Keratinocyte (primary cell): ENCODE measurements at regions not wholly inside any gene's neighbourhood (a gene's known extent, or its start where the extent isn't known, plus 50 kb on each side); places are given as distances from the start of the nearest gene placed in this dataset.

Source experiments
- DNase-seq: peaks from one replicate; pipeline ENCODE4 v3.0.0-alpha.2; 2011; ENCODE audit warnings: low read depth, missing footprints, low spot score
- FAIRE-seq: peaks from 2 replicates; lab custom pipeline; 2011; peaks lifted over from hg19 to GRCh38; lab: Jason Lieb, UNC
- H2AFZ ChIP-seq: 2 replicates; pipeline ENCODE4 v1.6.0; 2012; ENCODE audit warnings: low read length, control low read depth, inconsistent platforms; ENCODE audit not compliant: control insufficient read depth
- H3K27ac ChIP-seq: 2 replicates; pipeline ENCODE4 v1.5.1; 2011; ENCODE audit warnings: low read length; ENCODE audit not compliant: control insufficient read depth, insufficient read depth
- H3K27me3 ChIP-seq: 3 replicates; pipeline ENCODE4 v1.6.0; 2011; ENCODE audit warnings: low read length; ENCODE audit not compliant: control insufficient read depth, insufficient read depth; ENCODE audit errors: extremely low read depth
- H3K36me3 ChIP-seq, 2 experiments: 2 replicates in 1 of 2; 3 replicates in 1 of 2; pipeline ENCODE4 v1.5.1; 2011; ENCODE audit warnings: low read length in 2 of 2, mild to moderate bottlenecking in 1 of 2; ENCODE audit not compliant: control insufficient read depth in 2 of 2, insufficient read depth in 2 of 2; ENCODE audit errors: extremely low read depth in 1 of 2
- H3K4me1 ChIP-seq: 3 replicates; pipeline ENCODE4 v1.5.1; 2011; ENCODE audit warnings: low read length; ENCODE audit not compliant: control insufficient read depth, insufficient read depth; ENCODE audit errors: extremely low read depth
- H3K4me2 ChIP-seq: 3 replicates; pipeline ENCODE4 v1.6.0; 2011; ENCODE audit warnings: low read depth, low read length; ENCODE audit not compliant: control insufficient read depth, insufficient read depth; ENCODE audit errors: extremely low read depth
- H3K4me3 ChIP-seq, 3 experiments: fragments of 200-600 bp in 1 of 3; sonication (generic) in 1 of 3; 2 replicates in 2 of 3; 3 replicates in 1 of 3; pipeline ENCODE4 v1.5.1; 2011 to 2016; ENCODE audit warnings: low read length in 3 of 3, mild to moderate bottlenecking in 3 of 3, control low read depth in 2 of 3, inconsistent platforms in 1 of 3, low read depth in 1 of 3, mixed read lengths in 1 of 3, mixed run types in 1 of 3, moderate library complexity in 1 of 3; ENCODE audit not compliant: control insufficient read depth in 2 of 3, insufficient read depth in 2 of 3; ENCODE audit errors: extremely low read depth in 1 of 3
- H3K79me2 ChIP-seq: 2 replicates; pipeline ENCODE4 v1.6.0; 2012; ENCODE audit warnings: low read length; ENCODE audit not compliant: control insufficient read depth, insufficient read depth
- H3K9ac ChIP-seq: 3 replicates; pipeline ENCODE4 v1.6.0; 2011; ENCODE audit warnings: low read length; ENCODE audit not compliant: control insufficient read depth, insufficient read depth; ENCODE audit errors: extremely low read depth
- H3K9me1 ChIP-seq: 3 replicates; pipeline ENCODE4 v1.6.0; 2011; ENCODE audit warnings: low read length; ENCODE audit not compliant: control insufficient read depth, insufficient read depth; ENCODE audit errors: extremely low read depth
- H3K9me3 ChIP-seq: 2 replicates; pipeline ENCODE4 v1.5.1; 2012; ENCODE audit warnings: low read depth, low read length; ENCODE audit not compliant: control insufficient read depth
- H4K20me1 ChIP-seq: 3 replicates; pipeline ENCODE4 v1.6.0; 2011; ENCODE audit warnings: low read length; ENCODE audit not compliant: control insufficient read depth, insufficient read depth; ENCODE audit errors: extremely low read depth
- EZH2 ChIP-seq: IDR thresholded peaks from one replicate; pipeline ENCODE4 v1.6.1; 2012; ENCODE audit warnings: inconsistent platforms, mild to moderate bottlenecking, low read length, moderate library complexity
- dilution Hi-C: fragments of 300-500 bp; cut with MboI; formaldehyde crosslinking; loops from one replicate; pipeline ENCODE4 v1.7.0; 2020; ENCODE audit warnings: low sequenced_read_pairs; ENCODE audit not compliant: extremely low pct_ligation_motif_present
- TF ChIP-seq, protein P1 (sequence below), 3 experiments: IDR thresholded peaks in 1 of 3; conservative IDR thresholded peaks in 1 of 3; optimal IDR thresholded peaks in 1 of 3; 2 replicates in 2 of 3; 3 replicates in 1 of 3; pipeline versions ENCODE3 to v1.5.1; 2011; ENCODE audit warnings: low read length in 3 of 3, mild to moderate bottlenecking in 3 of 3, moderate library complexity in 2 of 3, control low read depth in 1 of 3, inconsistent platforms in 1 of 3; ENCODE audit not compliant: insufficient read depth in 2 of 3; ENCODE audit errors: extremely low read depth in 1 of 3

DNA sequence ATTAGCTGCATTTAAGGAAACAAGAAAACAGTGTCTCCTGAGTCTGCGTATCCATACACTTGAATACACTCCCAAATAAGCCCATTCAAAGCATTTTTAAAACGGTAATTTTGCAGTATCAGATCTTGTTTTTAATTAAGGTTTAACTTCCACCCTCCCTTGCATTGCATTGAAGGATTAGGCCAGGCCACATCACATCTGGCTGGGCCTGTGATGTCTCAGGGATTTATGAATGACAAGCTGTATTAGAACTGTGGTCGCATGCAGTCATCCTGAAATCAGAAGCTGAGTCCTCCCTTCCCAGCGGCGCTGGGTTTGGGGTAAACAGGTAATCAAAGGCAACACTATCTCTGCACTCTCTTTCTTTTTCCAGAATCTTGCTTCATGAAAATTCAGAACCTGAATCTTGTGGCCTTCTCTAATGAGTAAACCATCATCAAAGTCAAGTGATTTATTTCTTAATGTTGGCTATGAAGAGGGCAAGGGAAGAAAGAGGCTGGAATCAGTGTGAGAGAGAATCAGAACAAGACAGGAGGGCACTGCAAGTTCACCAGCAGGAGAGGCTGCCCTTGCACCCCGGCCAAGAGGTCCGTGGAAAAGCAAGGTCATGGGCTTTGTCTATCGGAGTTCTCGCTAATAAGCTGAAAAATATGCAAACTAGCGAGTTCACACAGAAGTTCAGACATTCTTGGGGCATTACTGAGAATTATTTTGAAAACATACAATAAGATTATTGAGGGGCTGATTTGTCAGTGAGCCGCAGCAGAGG is 80.0 kb upstream of the ZSWIM6 start:
- no peak overlapping the region for H3K9ac ChIP-seq
- no peaks in the 10 kb centered on the region for H3K36me3 ChIP-seq
- dilution Hi-C loops = no loop called here
- H3K4me3 ChIP-seq = no peak overlapping the region
- DNase-seq = no peak
- no peak for FAIRE-seq
- H2AFZ ChIP-seq = no peak overlapping the region
- H3K27me3 ChIP-seq = no peaks in the 10 kb centered on the region
- no peak overlapping the region for H3K27ac ChIP-seq
- no peaks in the 10 kb centered on the region for H3K9me1 ChIP-seq
- no peak overlapping the region for H3K4me2 ChIP-seq
- H4K20me1 ChIP-seq = no peaks in the 10 kb centered on the region
- TF ChIP-seq, protein P1, sequence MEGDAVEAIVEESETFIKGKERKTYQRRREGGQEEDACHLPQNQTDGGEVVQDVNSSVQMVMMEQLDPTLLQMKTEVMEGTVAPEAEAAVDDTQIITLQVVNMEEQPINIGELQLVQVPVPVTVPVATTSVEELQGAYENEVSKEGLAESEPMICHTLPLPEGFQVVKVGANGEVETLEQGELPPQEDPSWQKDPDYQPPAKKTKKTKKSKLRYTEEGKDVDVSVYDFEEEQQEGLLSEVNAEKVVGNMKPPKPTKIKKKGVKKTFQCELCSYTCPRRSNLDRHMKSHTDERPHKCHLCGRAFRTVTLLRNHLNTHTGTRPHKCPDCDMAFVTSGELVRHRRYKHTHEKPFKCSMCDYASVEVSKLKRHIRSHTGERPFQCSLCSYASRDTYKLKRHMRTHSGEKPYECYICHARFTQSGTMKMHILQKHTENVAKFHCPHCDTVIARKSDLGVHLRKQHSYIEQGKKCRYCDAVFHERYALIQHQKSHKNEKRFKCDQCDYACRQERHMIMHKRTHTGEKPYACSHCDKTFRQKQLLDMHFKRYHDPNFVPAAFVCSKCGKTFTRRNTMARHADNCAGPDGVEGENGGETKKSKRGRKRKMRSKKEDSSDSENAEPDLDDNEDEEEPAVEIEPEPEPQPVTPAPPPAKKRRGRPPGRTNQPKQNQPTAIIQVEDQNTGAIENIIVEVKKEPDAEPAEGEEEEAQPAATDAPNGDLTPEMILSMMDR (optimal IDR thresholded peaks at IDR 0.05 in 1 of 3, IDR thresholded peaks at IDR 0.05 in 1 of 3, conservative IDR thresholded peaks at IDR 0.05 in 1 of 3; ENCODE audit: extremely low read depth in 1 of 3, insufficient read depth in 2 of 3, low read length in 3 of 3) = no peak
- no peak for TF ChIP-seq EZH2
- peaks cover 13% of the 10 kb centered on the region for H3K4me1 ChIP-seq
- no peaks in the 10 kb centered on the region for H3K9me3 ChIP-seq
- H3K79me2 ChIP-seq = no peaks in the 10 kb centered on the region

DNA sequence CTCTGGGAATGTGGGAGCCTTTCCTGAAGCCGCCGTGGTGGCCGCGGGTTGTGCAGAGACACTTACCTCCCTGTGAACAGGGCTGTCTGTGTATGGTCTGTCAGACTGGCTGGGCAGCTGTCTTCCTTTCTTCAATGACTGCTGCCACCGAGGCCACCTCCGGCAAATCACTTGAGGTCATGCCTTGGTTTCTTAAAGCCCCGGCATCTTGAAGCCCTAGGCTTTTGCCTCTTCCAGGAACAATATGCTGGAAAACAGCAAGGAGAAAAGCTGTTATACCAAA is 79.5 kb upstream of the ZSWIM6 start:
- FAIRE-seq (no peak), DNase-seq (no peak)
- no peaks in the 10 kb centered on the region for H3K36me3 ChIP-seq
- no peaks in the 10 kb centered on the region for H3K9me1 ChIP-seq
- no peak overlapping the region for H3K4me3 ChIP-seq
- H3K9me3 ChIP-seq = no peaks in the 10 kb centered on the region
- TF ChIP-seq, protein P1 (optimal IDR thresholded peaks at IDR 0.05 in 1 of 3, IDR thresholded peaks at IDR 0.05 in 1 of 3, conservative IDR thresholded peaks at IDR 0.05 in 1 of 3; ENCODE audit: extremely low read depth in 1 of 3, insufficient read depth in 2 of 3, low read length in 3 of 3) = no peak
- TF ChIP-seq EZH2 = no peak
- no peaks in the 10 kb centered on the region for H4K20me1 ChIP-seq
- no peak overlapping the region for H3K27ac ChIP-seq
- no peak overlapping the region for H2AFZ ChIP-seq
- H3K79me2 ChIP-seq = no peaks in the 10 kb centered on the region
- no peaks in the 10 kb centered on the region for H3K27me3 ChIP-seq
- no peak overlapping the region for H3K4me2 ChIP-seq
- H3K4me1 ChIP-seq = peaks cover 13% of the 10 kb centered on the region
- dilution Hi-C loops = no loop called here
- no peak overlapping the region for H3K9ac ChIP-seq
